MM.1S (cell line): ENCODE measurements at regions not wholly inside any gene's neighbourhood (a gene's known extent, or its start where the extent isn't known, plus 50 kb on each side); places are given as distances from the start of the nearest gene placed in this dataset.

Experiments used
- CTCF ChIP-seq: fragments of 300-600 bp; sonication (generic); IDR thresholded peaks from 2 replicates; pipeline ENCODE4 v1.5.1; 2016; ENCODE audit warnings: antibody characterized with exemption, low read length, mixed read lengths
- EZH2 ChIP-seq: fragments of 300-600 bp; sonication (generic); optimal IDR thresholded peaks from 2 replicates; pipeline ENCODE3; 2017; ENCODE audit warnings: low read depth, mild to moderate bottlenecking, antibody characterized with exemption, low read length, mixed read lengths

GRCh38 chr14:98293576-98293975 is 978.4 kb downstream of the BCL11B start:
- no peak for TF ChIP-seq EZH2
- no peak for TF ChIP-seq CTCF
